Natural killer cell (primary cell): ENCODE measurements at regions not wholly inside any gene's neighbourhood (a gene's known extent, or its start where the extent isn't known, plus 50 kb on each side); places are given as distances from the start of the nearest gene placed in this dataset.

ENCODE experiments used
- ATAC-seq, 3 donors: fragments of 150-1000 bp in 2 of 3; fragments of 200-7000 bp in 1 of 3; cut with Tn5 transposase; 1 replicate in 1 of 3; 2 replicates in 2 of 3; pipeline ENCODE4 v1.10.0; 2021; ENCODE audit warnings: mild to moderate bottlenecking in 2 of 3, moderate library complexity in 2 of 3
- DNase-seq, 2 donors: peaks; one replicate each; pipeline versions ENCODE4 v3.0.0 to v3.0.0-alpha.2; 2013 to 2021; ENCODE audit warnings: mixed read lengths in 1 of 2
- H3K27ac ChIP-seq: one replicate; pipeline ENCODE4 v1.5.1; 2013; ENCODE audit warnings: mild to moderate bottlenecking, low read length
- H3K27me3 ChIP-seq: one replicate; pipeline ENCODE4 v1.6.1; 2013; ENCODE audit warnings: low read length; ENCODE audit not compliant: control insufficient read depth, insufficient read depth
- H3K36me3 ChIP-seq: one replicate; pipeline ENCODE4 v1.6.1; 2013; ENCODE audit warnings: low read length; ENCODE audit not compliant: control insufficient read depth, insufficient read depth
- H3K4me1 ChIP-seq: one replicate; pipeline ENCODE4 v1.6.1; 2013; ENCODE audit warnings: low read length; ENCODE audit not compliant: control insufficient read depth, insufficient read depth
- H3K4me3 ChIP-seq: one replicate; pipeline ENCODE4 v1.5.1; 2013; ENCODE audit warnings: low read length
- H3K9me3 ChIP-seq: one replicate; pipeline ENCODE4 v1.6.1; 2013; ENCODE audit warnings: low read length; ENCODE audit not compliant: control insufficient read depth, insufficient read depth
- H3K27ac Mint-ChIP-seq, 2 donors: one replicate each; pipeline ENCODE4 v1.8.0; 2022; ENCODE audit warnings: mild to moderate bottlenecking in 2 of 2, mixed read lengths in 2 of 2, moderate library complexity in 1 of 2
- H3K27me3 Mint-ChIP-seq, 2 donors: one replicate each; pipeline ENCODE4 v1.8.0; 2022; ENCODE audit warnings: low read depth in 2 of 2, mixed read lengths in 2 of 2
- H3K36me3 Mint-ChIP-seq: one replicate; pipeline ENCODE4 v1.8.0; 2022; ENCODE audit warnings: mixed read lengths
- H3K4me1 Mint-ChIP-seq, 2 donors: one replicate each; pipeline ENCODE4 v1.8.0; 2022; ENCODE audit warnings: mixed read lengths in 2 of 2
- H3K4me3 Mint-ChIP-seq: one replicate; pipeline ENCODE4 v1.8.0; 2022; ENCODE audit warnings: mild to moderate bottlenecking, moderate library complexity, mixed read lengths
- H3K9me3 Mint-ChIP-seq, 2 donors: one replicate each; pipeline ENCODE4 v1.8.0; 2022; ENCODE audit warnings: mixed read lengths in 2 of 2
- WGBS: methylation state at CpG from one replicate; pipeline ENCODE4 v1.1.7; 2013; ENCODE audit warnings: missing lambda C conversion rate; ENCODE audit not compliant: insufficient coverage; 5-methylcytosine and 5-hydroxymethylcytosine counted together
- intact Hi-C: fragments of 100-400 bp; cut with micrococcal nuclease; formaldehyde crosslinking; loops from one replicate; pipeline ENCODE4 v1.14.2; 2022
- TF ChIP-seq, protein P1 (sequence below): fragments of 200-600 bp; IDR thresholded peaks from one replicate; pipeline ENCODE4 v1.8.0; 2022; ENCODE audit warnings: antibody characterized with exemption

DNA sequence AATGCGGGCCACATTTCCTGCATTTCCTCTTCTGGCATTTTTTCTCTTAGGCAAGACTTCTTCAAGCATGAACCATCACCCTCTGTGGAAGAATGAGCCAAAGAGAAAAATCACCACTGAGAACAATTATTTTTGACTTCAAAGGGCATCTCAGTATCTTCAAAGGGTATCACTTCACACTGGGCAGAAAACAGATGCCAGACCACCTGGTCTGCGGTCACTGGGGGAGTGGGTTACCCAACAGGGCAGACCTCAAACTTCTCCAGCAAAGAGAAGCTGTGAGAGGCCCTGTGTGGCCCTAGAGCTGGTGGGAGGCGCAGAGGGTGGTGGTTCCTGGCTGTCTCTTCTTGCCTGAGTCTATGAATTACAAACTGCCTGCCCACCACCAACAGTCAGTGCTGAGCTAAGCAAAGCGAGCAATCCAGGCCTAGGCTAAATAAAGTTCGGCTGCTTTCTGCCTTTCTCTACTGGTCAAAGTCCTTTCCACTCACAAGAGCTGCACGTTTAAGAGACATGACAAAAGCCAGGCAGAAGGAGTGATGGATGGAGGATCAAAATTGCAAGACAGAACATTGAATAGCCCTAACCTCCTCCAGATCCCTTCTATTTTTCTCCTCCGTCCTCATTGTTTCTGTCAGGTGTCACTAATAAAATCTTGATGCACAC is 602.7 kb upstream of the CDH5 start:
- peaks cover 0 to 6% of the 10 kb centered on the region in 2 donors for H3K27me3 Mint-ChIP-seq
- H3K36me3 ChIP-seq, result no peaks in the 10 kb centered on the region
- no peak overlapping the region for H3K4me3 Mint-ChIP-seq
- DNase-seq, result no peak
- no peaks in the 10 kb centered on the region for H3K27me3 ChIP-seq
- ATAC-seq, result no peak
- H3K4me3 ChIP-seq, result no peak overlapping the region
- no peaks in the 10 kb centered on the region for H3K4me1 Mint-ChIP-seq
- WGBS, result 50% methylated on average over 4 of the region's 7 CpGs
- H3K27ac ChIP-seq, result no peak overlapping the region
- no peaks in the 10 kb centered on the region for H3K9me3 Mint-ChIP-seq
- H3K4me1 ChIP-seq, result no peaks in the 10 kb centered on the region
- no peak overlapping the region for H3K27ac Mint-ChIP-seq
- TF ChIP-seq, protein P1, sequence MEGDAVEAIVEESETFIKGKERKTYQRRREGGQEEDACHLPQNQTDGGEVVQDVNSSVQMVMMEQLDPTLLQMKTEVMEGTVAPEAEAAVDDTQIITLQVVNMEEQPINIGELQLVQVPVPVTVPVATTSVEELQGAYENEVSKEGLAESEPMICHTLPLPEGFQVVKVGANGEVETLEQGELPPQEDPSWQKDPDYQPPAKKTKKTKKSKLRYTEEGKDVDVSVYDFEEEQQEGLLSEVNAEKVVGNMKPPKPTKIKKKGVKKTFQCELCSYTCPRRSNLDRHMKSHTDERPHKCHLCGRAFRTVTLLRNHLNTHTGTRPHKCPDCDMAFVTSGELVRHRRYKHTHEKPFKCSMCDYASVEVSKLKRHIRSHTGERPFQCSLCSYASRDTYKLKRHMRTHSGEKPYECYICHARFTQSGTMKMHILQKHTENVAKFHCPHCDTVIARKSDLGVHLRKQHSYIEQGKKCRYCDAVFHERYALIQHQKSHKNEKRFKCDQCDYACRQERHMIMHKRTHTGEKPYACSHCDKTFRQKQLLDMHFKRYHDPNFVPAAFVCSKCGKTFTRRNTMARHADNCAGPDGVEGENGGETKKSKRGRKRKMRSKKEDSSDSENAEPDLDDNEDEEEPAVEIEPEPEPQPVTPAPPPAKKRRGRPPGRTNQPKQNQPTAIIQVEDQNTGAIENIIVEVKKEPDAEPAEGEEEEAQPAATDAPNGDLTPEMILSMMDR, result no peak
- intact Hi-C loops, result no loop called here
- no peaks in the 10 kb centered on the region for H3K9me3 ChIP-seq
- H3K36me3 Mint-ChIP-seq, result no peaks in the 10 kb centered on the region

DNA sequence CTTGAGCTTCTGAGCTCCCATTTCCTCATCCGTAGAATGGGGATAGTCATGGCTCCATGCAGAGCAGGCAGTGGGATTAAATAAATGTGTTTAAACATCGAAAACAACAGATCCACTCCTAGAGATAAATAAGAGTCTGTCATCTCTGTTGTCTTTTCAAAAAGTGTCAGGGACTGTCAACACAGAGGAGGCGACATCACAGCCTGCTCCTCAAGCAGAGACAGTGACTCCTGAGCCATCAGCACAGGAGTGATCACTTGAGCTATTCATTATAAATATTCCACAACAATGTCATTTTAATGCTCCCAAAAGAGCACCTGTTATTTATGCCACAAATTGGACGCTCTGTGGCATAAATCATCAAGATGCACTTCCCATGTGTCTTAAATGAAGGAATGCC is 605.6 kb upstream of the CDH5 start:
- intact Hi-C loops, result no loop called here
- peaks cover 3 to 14% of the 10 kb centered on the region in 2 donors for H3K27me3 Mint-ChIP-seq
- TF ChIP-seq, protein P1, result no peak
- H3K36me3 Mint-ChIP-seq, result no peaks in the 10 kb centered on the region
- no peak overlapping the region for H3K4me3 ChIP-seq
- no peaks in the 10 kb centered on the region for H3K9me3 ChIP-seq
- 71% methylated on average over 4 of the region's 4 CpGs for WGBS
- no peaks in the 10 kb centered on the region for H3K4me1 Mint-ChIP-seq
- no peaks in the 10 kb centered on the region for H3K27me3 ChIP-seq
- no peak overlapping the region for H3K4me3 Mint-ChIP-seq
- no peak overlapping the region for H3K27ac ChIP-seq
- DNase-seq (no peak), ATAC-seq (no peak)
- no peaks in the 10 kb centered on the region for H3K4me1 ChIP-seq
- no peak overlapping the region for H3K27ac Mint-ChIP-seq
- no peaks in the 10 kb centered on the region for H3K36me3 ChIP-seq
- no peaks in the 10 kb centered on the region for H3K9me3 Mint-ChIP-seq

DNA sequence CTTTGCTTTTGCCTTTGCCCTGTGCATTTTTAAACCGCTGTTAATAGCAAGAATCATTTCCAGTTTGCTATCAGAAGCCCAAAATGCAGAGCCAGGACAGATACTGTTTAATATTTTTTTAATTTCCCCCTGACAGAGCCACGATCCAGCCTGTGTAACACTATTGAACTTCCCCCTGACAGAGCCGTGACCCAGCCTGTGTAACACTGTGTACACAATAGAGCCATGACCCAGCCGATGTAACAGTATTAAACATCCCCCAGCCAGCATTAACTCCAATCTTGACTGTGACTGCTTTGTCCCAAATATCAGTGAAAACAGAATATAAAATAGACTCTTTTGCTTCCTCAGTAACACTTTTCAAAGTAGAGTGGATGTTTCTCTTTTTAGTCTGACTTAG is 607.9 kb upstream of the CDH5 start:
- DNase-seq (no peak), ATAC-seq (no peak)
- H3K9me3 ChIP-seq, result no peaks in the 10 kb centered on the region
- no peaks in the 10 kb centered on the region for H3K4me1 ChIP-seq
- no peaks in the 10 kb centered on the region for H3K36me3 ChIP-seq
- Mint-ChIP-seq H3K4me3 (no peak overlapping the region), H3K4me1 (no peaks in the 10 kb centered on the region), H3K9me3 (no peaks in the 10 kb centered on the region), H3K36me3 (no peaks in the 10 kb centered on the region), H3K27me3 (peaks cover 6 to 18% of the 10 kb centered on the region in 2 donors), H3K27ac (no peak overlapping the region)
- TF ChIP-seq, protein P1, result no peak
- WGBS, result 80% methylated on average over 4 of the region's 4 CpGs
- no peak overlapping the region for H3K27ac ChIP-seq
- H3K4me3 ChIP-seq, result no peak overlapping the region
- intact Hi-C loops, result no loop called here
- H3K27me3 ChIP-seq, result no peaks in the 10 kb centered on the region

DNA sequence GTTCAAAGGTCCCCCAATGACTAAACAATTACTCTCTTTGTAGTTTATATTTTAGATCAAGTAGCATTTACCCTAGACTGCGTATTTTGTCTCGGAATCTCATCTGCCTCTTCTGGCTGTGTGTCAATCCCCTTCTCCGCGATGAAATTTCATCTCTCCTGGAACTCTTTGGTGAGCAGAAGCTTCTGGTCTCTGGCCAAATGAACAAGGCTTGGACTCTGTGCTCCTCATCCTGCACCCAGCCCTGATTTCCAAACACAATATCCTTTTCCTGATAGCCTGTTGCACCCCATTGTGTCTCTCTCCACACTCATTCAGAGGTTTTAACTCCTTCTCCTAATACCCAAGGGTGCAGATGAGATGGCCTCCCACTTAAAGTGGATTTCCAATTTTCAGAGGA is 609.4 kb upstream of the CDH5 start:
- ATAC-seq, result no peak
- no peaks in the 10 kb centered on the region for H3K36me3 ChIP-seq
- Mint-ChIP-seq H3K4me3 (no peak overlapping the region), H3K9me3 (no peaks in the 10 kb centered on the region), H3K27ac (no peak overlapping the region), H3K36me3 (no peaks in the 10 kb centered on the region), H3K27me3 (peaks cover 6 to 26% of the 10 kb centered on the region in 2 donors), H3K4me1 (no peaks in the 10 kb centered on the region)
- TF ChIP-seq, protein P1, result no peak
- 74% methylated on average over 4 of the region's 4 CpGs for WGBS
- H3K27ac ChIP-seq, result no peak overlapping the region
- no peaks in the 10 kb centered on the region for H3K4me1 ChIP-seq
- no peaks in the 10 kb centered on the region for H3K9me3 ChIP-seq
- intact Hi-C loops, result no loop called here
- DNase-seq, result no peak
- H3K27me3 ChIP-seq, result no peaks in the 10 kb centered on the region
- no peak overlapping the region for H3K4me3 ChIP-seq
